ENCODE measurements at regions not wholly inside any gene's neighbourhood (a gene's known extent, or its start where the extent isn't known, plus 50 kb on each side); places are given as distances from the start of the nearest gene placed in this dataset.

DNA sequence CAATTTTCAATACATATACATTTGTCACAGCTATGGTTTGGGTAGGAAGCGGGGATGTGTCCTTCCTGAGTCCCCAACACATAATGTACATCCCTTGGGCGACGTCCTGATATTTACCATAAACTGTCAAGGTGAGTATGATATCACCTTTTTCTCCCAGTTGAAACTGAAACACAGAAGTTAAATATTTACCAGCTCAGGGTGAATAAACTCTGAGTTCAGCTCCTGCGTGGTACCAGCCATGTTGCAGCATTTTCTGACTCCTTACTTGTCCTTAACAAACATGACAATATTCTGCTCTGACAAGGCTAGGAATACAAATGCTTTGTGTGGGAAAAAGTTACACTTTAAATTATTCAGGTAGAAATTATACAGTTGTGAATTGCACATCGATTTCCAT is 294.2 kb downstream of the TEX29 start:
- TF ChIP-seq EZH2 (IDR thresholded peaks at IDR 0.05), result no peak
- TF ChIP-seq, protein P1, sequence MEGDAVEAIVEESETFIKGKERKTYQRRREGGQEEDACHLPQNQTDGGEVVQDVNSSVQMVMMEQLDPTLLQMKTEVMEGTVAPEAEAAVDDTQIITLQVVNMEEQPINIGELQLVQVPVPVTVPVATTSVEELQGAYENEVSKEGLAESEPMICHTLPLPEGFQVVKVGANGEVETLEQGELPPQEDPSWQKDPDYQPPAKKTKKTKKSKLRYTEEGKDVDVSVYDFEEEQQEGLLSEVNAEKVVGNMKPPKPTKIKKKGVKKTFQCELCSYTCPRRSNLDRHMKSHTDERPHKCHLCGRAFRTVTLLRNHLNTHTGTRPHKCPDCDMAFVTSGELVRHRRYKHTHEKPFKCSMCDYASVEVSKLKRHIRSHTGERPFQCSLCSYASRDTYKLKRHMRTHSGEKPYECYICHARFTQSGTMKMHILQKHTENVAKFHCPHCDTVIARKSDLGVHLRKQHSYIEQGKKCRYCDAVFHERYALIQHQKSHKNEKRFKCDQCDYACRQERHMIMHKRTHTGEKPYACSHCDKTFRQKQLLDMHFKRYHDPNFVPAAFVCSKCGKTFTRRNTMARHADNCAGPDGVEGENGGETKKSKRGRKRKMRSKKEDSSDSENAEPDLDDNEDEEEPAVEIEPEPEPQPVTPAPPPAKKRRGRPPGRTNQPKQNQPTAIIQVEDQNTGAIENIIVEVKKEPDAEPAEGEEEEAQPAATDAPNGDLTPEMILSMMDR (IDR thresholded peaks at IDR 0.05), result no peak
